Breast epithelium (tissue), 3 donors: ENCODE measurements at regions not wholly inside any gene's neighbourhood (a gene's known extent, or its start where the extent isn't known, plus 50 kb on each side); places are given as distances from the start of the nearest gene placed in this dataset.

Experiments
- CTCF ChIP-seq, 3 donors: fragments of 450-650 bp; IDR thresholded peaks; one replicate each; pipeline ENCODE4 v1.5.1; 2016 to 2017; ENCODE audit warnings: antibody characterized with exemption in 3 of 3, mild to moderate bottlenecking in 3 of 3, moderate library complexity in 3 of 3
- POLR2A ChIP-seq: fragments of 450-650 bp; IDR thresholded peaks from one replicate; pipeline ENCODE4 v1.6.1; 2016; ENCODE audit warnings: antibody characterized with exemption, mild to moderate bottlenecking, moderate library complexity

DNA sequence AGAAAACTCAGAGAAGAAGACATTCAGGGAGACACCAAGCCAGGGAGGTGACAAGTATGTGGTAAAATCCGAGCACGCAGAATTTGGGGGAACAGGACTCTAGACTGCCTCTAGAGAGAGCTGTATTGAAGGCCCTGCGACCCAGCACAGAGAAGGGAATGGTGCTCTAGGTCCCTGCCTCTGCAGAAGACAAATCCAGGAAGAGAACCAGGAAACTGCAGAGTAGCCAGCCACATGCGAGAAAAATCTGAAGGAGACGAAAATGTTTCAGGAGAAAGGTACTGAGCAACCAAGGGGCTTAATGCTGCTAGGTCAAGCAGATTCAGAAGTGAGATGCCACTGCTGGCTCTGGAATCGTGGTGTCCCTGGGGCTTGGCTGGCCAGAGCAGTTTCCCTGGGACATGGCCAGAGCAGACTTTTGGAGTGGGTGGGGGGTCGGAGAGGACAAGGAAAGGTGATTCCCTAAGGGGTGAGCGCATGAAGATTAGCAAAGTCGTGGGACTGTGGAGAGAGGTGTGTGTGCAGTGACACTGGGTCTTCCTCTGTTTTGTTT, 158.0 kb upstream of the KLF6 start:
- TF ChIP-seq CTCF (IDR thresholded peaks at IDR 0.05) (no peak), POLR2A (no peak)
